GM12874 (cell line): ENCODE measurements at regions not wholly inside any gene's neighbourhood (a gene's known extent, or its start where the extent isn't known, plus 50 kb on each side); places are given as distances from the start of the nearest gene placed in this dataset.

Experiments used
- CTCF ChIP-seq: IDR thresholded peaks from 2 replicates; pipeline ENCODE4 v1.5.1; 2011; ENCODE audit warnings: low read depth, mild to moderate bottlenecking, control low read depth, low read length, moderate library complexity; ENCODE audit not compliant: insufficient read depth

GRCh38 chr1:4318720-4319119 is 335.7 kb upstream of the AJAP1 start:
- no peak for TF ChIP-seq CTCF

GRCh38 chr1:4319496-4319895 is 334.9 kb upstream of the AJAP1 start:
- TF ChIP-seq CTCF, result no peak

DNA sequence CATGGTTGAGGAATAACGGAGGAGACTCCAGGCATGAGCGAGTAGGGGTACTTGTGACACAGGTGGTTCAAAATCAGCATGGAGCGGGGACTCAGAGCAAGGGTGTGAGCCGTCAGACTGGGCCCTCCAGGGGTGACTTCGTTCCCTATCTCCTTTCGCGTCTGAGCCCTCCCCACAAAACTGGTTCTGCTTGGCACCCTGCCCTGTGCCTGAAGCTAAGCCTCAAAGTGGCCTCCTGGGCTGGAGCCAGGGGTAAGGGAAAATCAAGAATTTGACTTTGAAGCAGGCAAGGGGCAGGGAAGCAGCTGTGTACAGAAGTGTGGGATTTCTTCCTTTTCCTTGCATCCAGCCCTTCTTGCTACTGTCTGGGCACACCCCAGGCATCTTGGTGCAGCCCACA is 331.5 kb upstream of the AJAP1 start:
- no peak for TF ChIP-seq CTCF

GRCh38 chr1:4323309-4323708 is 331.1 kb upstream of the AJAP1 start:
- no peak for TF ChIP-seq CTCF

DNA sequence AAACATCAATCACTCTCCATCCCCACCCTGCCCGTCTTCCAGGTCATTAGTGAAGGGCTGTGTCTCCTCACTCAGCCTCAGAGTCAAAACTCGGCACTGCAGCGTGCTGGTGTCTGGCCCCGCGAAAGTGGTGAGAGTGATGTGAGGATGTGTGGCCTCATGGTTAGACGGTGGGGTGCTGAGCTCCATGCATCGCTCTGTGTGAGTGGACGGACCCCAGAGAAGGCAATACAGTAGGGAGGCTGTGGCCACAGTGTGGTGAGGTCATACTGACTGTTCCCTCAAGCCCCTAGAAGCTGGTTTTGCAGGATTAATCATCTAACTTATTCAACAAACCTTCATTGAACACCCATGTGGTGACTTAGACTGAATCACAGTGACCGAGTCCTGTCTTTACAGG is 329.9 kb upstream of the AJAP1 start:
- TF ChIP-seq CTCF, result no peak

DNA sequence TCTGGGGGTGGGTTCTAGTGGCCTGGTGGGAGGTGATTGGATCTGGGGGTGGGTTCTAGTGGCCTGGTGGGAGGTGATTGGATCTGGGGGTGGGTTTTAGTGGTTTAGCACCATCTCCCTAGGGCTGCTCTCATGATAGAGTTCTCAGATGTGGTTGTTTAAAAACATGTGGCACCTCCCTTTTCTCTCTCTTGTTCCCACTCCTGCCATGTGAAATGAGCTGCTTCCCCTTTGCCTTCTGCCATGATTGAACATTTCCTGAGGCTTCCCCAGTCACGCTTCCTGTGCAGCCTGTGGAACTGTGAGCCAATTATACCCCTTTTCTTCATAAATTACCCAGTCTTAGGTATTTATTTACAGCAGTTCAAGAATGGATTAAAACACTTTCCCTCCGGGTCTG is 327.3 kb upstream of the AJAP1 start:
- no peak for TF ChIP-seq CTCF

DNA sequence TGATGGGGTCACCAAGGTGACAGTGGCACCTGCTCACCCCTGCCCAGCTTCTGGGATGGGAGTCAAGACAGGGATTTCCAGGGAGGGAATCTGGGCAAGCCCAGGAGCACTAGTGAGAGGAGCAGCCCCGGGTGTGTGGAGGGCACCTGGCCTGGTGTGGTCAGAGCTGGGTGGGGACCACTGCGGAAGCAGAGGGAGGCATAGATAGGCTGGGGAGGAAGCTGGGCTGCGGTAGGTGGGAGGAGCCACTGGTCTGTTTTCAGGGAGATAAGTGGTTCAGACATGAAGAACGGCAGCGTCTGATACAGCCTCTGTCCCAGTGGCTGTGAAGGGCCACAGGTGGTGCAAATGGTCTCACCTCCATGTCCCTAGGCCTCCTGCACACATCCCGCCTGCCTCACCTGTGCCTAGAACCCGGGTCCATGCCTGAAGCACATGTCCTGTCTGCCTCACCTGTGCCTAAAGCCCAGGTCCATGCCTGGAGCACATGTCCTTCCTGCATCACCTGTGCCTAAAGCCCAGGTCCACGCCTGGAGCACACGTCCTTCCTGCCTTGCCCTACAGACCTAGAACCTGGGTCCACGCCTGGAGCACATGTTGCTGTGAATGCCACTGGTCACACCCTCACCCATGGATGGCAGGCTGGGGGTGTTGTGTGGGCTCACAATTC is 325.9 kb upstream of the AJAP1 start:
- no peak for TF ChIP-seq CTCF
